Hepatocyte (in vitro differentiated cells): ENCODE measurements at regions not wholly inside any gene's neighbourhood (a gene's known extent, or its start where the extent isn't known, plus 50 kb on each side); places are given as distances from the start of the nearest gene placed in this dataset.

ENCODE experiments used
- EZH2 ChIP-seq: fragments of 200-600 bp; sonication (generic); IDR thresholded peaks from 2 replicates; pipeline ENCODE4 v1.6.1; 2016; ENCODE audit warnings: antibody characterized with exemption, mild to moderate bottlenecking, borderline replicate concordance
- EZH2phosphoT487 ChIP-seq: fragments of 200-600 bp; sonication (generic); IDR thresholded peaks from one replicate; pipeline ENCODE4 v1.6.1; 2018; ENCODE audit warnings: antibody characterized with exemption, mild to moderate bottlenecking, low read depth, moderate library complexity; ENCODE audit not compliant: unreplicated experiment, severe bottlenecking
- TF ChIP-seq, protein P1 (sequence below): fragments of 200-600 bp; sonication (generic); IDR thresholded peaks from 2 replicates; pipeline ENCODE4 v1.5.1; 2016; ENCODE audit warnings: antibody characterized with exemption, mild to moderate bottlenecking; ENCODE audit not compliant: poor library complexity

DNA sequence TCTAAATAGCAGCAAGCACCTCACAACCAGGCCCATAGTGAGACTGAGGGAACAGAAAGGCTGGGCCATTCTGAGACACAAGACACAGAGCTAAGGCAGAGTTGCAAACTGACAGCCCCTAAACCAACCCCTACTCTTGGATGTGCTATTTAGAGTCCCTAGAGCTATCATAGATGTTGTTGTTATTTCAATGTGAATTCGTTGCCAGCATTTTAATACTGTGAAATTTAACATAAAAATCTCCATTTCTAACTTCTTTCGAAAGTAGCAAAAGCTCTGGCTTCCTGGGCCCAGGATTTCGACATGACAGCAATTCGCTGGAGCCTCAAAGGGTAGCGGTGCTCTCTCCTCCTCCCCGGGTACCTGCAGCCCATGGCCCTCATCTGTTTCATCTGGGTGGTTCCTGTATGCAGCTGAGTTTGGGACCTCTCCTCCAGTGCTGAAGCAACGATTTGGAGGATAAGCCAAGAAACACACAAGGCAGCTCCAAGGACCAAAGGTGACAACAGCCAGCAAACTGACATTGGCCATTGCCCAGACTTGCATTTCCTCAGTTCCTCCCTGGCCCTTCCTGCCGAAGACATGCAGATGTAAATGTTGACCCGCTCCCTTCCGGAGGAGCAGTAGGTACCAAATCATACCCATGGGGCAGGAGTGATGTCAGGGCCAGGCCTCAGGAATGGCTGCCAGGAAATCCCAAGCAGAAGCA, 254.4 kb upstream of the NCKAP5 start:
- no peak for TF ChIP-seq EZH2phosphoT487
- TF ChIP-seq, protein P1, sequence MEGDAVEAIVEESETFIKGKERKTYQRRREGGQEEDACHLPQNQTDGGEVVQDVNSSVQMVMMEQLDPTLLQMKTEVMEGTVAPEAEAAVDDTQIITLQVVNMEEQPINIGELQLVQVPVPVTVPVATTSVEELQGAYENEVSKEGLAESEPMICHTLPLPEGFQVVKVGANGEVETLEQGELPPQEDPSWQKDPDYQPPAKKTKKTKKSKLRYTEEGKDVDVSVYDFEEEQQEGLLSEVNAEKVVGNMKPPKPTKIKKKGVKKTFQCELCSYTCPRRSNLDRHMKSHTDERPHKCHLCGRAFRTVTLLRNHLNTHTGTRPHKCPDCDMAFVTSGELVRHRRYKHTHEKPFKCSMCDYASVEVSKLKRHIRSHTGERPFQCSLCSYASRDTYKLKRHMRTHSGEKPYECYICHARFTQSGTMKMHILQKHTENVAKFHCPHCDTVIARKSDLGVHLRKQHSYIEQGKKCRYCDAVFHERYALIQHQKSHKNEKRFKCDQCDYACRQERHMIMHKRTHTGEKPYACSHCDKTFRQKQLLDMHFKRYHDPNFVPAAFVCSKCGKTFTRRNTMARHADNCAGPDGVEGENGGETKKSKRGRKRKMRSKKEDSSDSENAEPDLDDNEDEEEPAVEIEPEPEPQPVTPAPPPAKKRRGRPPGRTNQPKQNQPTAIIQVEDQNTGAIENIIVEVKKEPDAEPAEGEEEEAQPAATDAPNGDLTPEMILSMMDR = no peak
- TF ChIP-seq EZH2 = no peak
